ENCODE measurements at regions not wholly inside any gene's neighbourhood (a gene's known extent, or its start where the extent isn't known, plus 50 kb on each side); places are given as distances from the start of the nearest gene placed in this dataset.

- TF ChIP-seq POLR2AphosphoS5 (IDR thresholded peaks at IDR 0.05) (no peak), CTCF (IDR thresholded peaks at IDR 0.05) (no peak)
These were observed 145.9 kb downstream of the NRN1 start for GRCh38 chr6:5860849-5861248.
